ENCODE measurements at regions not wholly inside any gene's neighbourhood (a gene's known extent, or its start where the extent isn't known, plus 50 kb on each side); places are given as distances from the start of the nearest gene placed in this dataset.

DNA sequence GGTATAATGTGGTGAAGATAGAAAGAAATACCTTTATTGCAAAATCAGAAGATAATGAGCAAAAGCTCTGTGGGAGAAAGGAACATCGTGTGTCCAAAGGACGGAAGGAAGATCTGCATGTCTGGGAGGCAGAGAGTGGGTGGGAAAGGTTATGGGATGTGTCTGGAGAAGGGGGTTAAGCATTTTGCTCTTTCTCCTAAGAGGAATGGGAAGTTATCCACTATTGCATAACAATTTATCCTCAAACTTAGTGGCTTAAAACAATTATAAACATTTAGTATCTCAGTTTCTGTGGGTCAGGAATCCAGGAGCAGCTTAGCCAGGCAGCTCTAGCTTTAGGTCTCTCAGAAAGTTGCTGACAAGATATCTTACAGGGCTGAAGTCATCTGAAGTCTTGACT lies 229.1 kb upstream of the CITED2 start:
- H3K4me2 ChIP-seq (ENCODE audit: insufficient read depth, low read length), result no peak overlapping the region
- H3K27ac ChIP-seq (ENCODE audit: low read depth, low read length), result no peak overlapping the region
- H2AFZ ChIP-seq (ENCODE audit: low read length), result no peak overlapping the region
- DNase-seq (ENCODE audit: insufficient read length, low spot score, missing footprints), result no peak
- H3K4me1 ChIP-seq (ENCODE audit: insufficient read depth, low read length), result peaks cover 22% of the 10 kb centered on the region
- H3K9me3 ChIP-seq (ENCODE audit: low read depth, low read length), result peaks cover 2% of the 10 kb centered on the region
- TF ChIP-seq, protein P1, sequence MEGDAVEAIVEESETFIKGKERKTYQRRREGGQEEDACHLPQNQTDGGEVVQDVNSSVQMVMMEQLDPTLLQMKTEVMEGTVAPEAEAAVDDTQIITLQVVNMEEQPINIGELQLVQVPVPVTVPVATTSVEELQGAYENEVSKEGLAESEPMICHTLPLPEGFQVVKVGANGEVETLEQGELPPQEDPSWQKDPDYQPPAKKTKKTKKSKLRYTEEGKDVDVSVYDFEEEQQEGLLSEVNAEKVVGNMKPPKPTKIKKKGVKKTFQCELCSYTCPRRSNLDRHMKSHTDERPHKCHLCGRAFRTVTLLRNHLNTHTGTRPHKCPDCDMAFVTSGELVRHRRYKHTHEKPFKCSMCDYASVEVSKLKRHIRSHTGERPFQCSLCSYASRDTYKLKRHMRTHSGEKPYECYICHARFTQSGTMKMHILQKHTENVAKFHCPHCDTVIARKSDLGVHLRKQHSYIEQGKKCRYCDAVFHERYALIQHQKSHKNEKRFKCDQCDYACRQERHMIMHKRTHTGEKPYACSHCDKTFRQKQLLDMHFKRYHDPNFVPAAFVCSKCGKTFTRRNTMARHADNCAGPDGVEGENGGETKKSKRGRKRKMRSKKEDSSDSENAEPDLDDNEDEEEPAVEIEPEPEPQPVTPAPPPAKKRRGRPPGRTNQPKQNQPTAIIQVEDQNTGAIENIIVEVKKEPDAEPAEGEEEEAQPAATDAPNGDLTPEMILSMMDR (IDR thresholded peaks at IDR 0.05; ENCODE audit: extremely low read depth, low read depth, low read length), result no peak
- H3K27me3 ChIP-seq (ENCODE audit: insufficient read depth, low read length), result no peaks in the 10 kb centered on the region
- H3K4me3 ChIP-seq (ENCODE audit: insufficient read depth, low read length), result no peak overlapping the region
- no peaks in the 10 kb centered on the region for H3K79me2 ChIP-seq (ENCODE audit: insufficient read depth, low read length)
- no peaks in the 10 kb centered on the region for H3K36me3 ChIP-seq (ENCODE audit: insufficient read depth, low read length)
- H4K20me1 ChIP-seq (ENCODE audit: insufficient read depth, low read length), result no peaks in the 10 kb centered on the region

DNA sequence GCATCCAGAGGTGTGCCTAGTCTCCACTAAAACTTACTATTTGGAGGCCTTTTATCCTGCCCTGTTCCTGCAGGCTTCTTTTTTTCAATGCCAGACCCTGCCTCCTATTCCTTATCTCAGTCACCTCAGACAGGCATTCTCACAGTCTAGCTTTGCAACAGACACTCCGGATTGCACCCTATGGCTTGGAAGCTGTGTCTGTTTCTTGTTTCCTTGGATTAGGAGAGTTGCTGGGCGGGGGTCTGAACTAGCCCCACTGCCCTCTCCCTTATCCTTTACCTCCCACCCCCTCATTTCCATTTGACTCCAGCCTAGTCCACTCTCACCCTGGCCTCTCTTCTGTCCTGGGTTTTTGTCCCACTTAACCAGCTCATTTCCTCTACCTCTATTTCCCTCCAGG lies 228.1 kb upstream of the CITED2 start:
- Histone ChIP-seq H4K20me1 (ENCODE audit: insufficient read depth, low read length) (no peaks in the 10 kb centered on the region), H3K9me3 (ENCODE audit: low read depth, low read length) (peaks cover 2% of the 10 kb centered on the region), H3K4me2 (ENCODE audit: insufficient read depth, low read length) (no peak overlapping the region), H3K36me3 (ENCODE audit: insufficient read depth, low read length) (no peaks in the 10 kb centered on the region), H3K27ac (ENCODE audit: low read depth, low read length) (no peak overlapping the region), H3K27me3 (ENCODE audit: insufficient read depth, low read length) (no peaks in the 10 kb centered on the region), H3K4me1 (ENCODE audit: insufficient read depth, low read length) (peaks cover 20% of the 10 kb centered on the region), H2AFZ (ENCODE audit: low read length) (no peak overlapping the region), H3K4me3 (ENCODE audit: insufficient read depth, low read length) (no peak overlapping the region), H3K79me2 (ENCODE audit: insufficient read depth, low read length) (no peaks in the 10 kb centered on the region)
- TF ChIP-seq, protein P1 (IDR thresholded peaks at IDR 0.05; ENCODE audit: extremely low read depth, low read depth, low read length), result no peak
- no peak for DNase-seq (ENCODE audit: insufficient read length, low spot score, missing footprints)

DNA sequence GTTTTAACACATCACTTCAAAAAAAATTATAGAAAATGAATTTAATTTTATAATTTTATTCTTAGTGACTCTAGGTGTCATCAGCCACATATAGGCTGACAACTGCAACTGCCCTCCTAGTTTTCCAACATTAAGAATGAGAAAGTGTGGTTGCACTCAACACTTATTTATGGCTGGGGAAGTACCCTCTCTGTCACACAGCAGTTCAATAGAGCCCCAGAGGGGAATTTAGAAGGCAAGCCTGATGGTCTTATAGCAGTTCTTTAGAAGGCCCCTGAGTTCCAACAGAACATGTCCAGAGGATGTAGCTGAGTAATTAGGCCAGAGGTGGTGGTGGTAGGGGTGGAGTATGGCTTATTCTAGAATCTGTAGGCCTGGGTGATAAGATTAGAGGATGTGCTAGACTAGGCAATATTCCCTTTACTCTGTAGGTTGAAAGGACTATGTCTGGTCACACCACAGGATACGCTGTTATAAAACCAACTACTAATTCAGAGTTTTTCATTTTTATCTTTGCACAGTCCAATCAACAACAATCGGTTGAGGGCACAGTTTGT lies 226.5 kb upstream of the CITED2 start:
- TF ChIP-seq, protein P1 (IDR thresholded peaks at IDR 0.05; ENCODE audit: extremely low read depth, low read depth, low read length), result no peak

DNA sequence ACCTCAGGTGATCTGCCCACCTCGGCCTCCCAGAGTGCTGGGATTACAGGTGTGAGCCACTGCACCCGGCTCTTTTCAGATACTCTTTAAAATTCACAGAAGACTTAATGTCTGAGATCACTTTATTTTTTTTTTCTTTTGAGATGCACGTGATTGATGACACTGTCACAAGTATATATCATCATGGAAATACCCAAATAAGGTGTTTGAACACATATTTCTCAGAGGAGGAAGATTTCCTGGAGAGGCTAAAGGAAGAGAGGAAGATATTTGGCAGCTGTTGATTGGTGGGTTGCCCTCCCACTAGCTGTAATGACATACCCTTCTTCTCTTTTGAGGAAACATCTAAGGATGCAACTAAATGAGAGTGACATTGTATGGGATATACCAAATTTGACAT lies 225.9 kb upstream of the CITED2 start:
- no peak overlapping the region for H3K4me3 ChIP-seq (ENCODE audit: insufficient read depth, low read length)
- no peaks in the 10 kb centered on the region for H3K9me3 ChIP-seq (ENCODE audit: low read depth, low read length)
- no peak overlapping the region for H3K4me2 ChIP-seq (ENCODE audit: insufficient read depth, low read length)
- H4K20me1 ChIP-seq (ENCODE audit: insufficient read depth, low read length), result no peaks in the 10 kb centered on the region
- H3K27ac ChIP-seq (ENCODE audit: low read depth, low read length), result no peak overlapping the region
- H3K27me3 ChIP-seq (ENCODE audit: insufficient read depth, low read length), result no peaks in the 10 kb centered on the region
- DNase-seq (ENCODE audit: insufficient read length, low spot score, missing footprints), result no peak
- peaks cover 31% of the 10 kb centered on the region for H3K4me1 ChIP-seq (ENCODE audit: insufficient read depth, low read length)
- no peaks in the 10 kb centered on the region for H3K79me2 ChIP-seq (ENCODE audit: insufficient read depth, low read length)
- no peaks in the 10 kb centered on the region for H3K36me3 ChIP-seq (ENCODE audit: insufficient read depth, low read length)
- TF ChIP-seq, protein P1 (IDR thresholded peaks at IDR 0.05; ENCODE audit: extremely low read depth, low read depth, low read length), result no peak
- no peak overlapping the region for H2AFZ ChIP-seq (ENCODE audit: low read length)

More for the DNA sequence above, 226.5 kb upstream of the CITED2 start:
- Histone ChIP-seq H3K4me1 (ENCODE audit: insufficient read depth, low read length) (peaks cover 31% of the 10 kb centered on the region), H3K36me3 (ENCODE audit: insufficient read depth, low read length) (no peaks in the 10 kb centered on the region), H4K20me1 (ENCODE audit: insufficient read depth, low read length) (no peaks in the 10 kb centered on the region), H3K9me3 (ENCODE audit: low read depth, low read length) (peaks cover 2% of the 10 kb centered on the region), H3K27me3 (ENCODE audit: insufficient read depth, low read length) (no peaks in the 10 kb centered on the region), H3K79me2 (ENCODE audit: insufficient read depth, low read length) (no peaks in the 10 kb centered on the region), H3K4me3 (ENCODE audit: insufficient read depth, low read length) (no peak overlapping the region), H2AFZ (ENCODE audit: low read length) (no peak overlapping the region), H3K27ac (ENCODE audit: low read depth, low read length) (no peak overlapping the region), H3K4me2 (ENCODE audit: insufficient read depth, low read length) (no peak overlapping the region)
- no peak for DNase-seq (ENCODE audit: insufficient read length, low spot score, missing footprints)
